GM21447 (cell line): ENCODE measurements at regions not wholly inside any gene's neighbourhood (a gene's known extent, or its start where the extent isn't known, plus 50 kb on each side); places are given as distances from the start of the nearest gene placed in this dataset.
"Not testable (repeated sequence)": the region's sequence is repeated elsewhere in the genome, so short reads cannot be mapped to it uniquely, and the experiment has no call there.

Experiments used
- ATAC-seq: cut with Tn5 transposase; IDR thresholded peaks from one replicate; pipeline ENCODE4 v1.9.1; 2021; ENCODE audit not compliant: unreplicated experiment

DNA sequence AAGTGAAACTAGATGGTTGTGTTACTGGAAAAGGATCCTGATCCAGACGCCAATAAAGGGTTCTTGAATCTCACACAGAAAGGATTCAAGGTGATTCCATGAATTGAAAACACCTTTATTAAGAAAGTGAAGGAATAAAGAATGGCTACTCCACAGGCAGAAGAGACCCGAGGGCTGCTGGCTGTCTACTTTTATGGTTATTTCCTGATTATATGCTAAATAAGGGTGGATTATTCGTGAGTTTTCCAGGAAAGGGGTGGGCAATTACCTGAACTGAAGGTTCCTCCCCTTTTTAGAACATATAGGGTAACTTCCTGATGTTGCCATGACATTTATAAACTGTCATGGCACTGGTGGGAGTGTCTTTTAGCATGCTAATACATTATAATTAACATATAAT, 50.9 kb upstream of the WARS2 start:
- no peak for ATAC-seq

DNA sequence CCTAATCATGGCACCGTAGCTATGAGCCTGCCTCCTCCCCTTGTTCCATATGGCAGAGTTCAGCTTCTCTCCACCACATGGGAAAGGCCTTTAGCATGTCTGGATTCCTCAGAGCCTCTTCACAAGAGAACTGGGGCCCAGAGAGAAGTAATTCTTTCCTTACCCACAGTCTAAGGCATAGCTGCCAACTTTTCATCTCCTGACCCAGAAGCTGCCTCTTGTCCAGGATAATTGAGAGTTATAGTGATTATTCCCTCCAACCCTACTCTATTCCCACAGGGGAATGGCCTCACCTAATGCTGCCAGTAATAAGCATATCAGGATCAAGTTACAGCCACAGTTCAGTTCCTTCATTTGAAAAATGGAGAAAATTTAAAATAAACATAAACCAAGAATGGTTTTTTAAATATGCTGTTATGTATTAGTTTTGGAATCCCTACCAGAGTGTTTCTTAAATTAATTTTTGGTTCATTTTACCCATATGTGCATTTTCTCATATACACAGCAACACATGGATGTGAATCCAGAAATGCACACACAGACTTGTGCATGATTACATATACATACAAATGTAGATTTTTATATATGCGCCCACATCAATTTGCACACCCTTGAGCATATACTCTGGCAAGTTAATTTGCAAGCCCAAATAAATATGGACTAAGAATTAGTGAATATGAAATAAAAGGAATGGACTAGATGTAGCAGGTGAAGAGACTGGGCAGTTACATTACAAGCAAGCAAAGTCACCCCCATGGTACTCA, 63.9 kb upstream of the WARS2 start:
- no peak for ATAC-seq

DNA sequence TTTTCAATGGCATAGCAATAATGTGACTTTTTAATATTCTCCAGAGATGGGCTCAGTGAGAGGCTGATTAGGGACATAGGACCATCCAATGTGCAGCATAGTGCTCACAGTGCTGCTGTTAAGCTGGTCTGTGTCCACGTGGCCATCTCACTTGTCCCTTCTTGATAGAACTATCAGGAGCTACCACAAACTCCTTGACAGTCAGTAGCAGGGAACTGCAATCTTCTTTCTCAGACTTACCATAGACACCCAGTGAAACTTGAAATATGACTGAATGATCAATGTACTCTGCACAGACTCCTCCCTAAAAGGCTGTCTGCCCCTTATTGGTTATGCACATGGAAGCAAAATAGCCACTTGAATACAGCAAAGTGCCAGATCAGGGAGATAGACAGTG, 64.5 kb upstream of the WARS2 start:
- no peak for ATAC-seq

- no peak for ATAC-seq
These were observed 68.6 kb upstream of the WARS2 start for GRCh38 chr1:119209061-119209460.

- ATAC-seq, result no peak
These were observed 69.3 kb upstream of the WARS2 start for GRCh38 chr1:119209596-119210295.

DNA sequence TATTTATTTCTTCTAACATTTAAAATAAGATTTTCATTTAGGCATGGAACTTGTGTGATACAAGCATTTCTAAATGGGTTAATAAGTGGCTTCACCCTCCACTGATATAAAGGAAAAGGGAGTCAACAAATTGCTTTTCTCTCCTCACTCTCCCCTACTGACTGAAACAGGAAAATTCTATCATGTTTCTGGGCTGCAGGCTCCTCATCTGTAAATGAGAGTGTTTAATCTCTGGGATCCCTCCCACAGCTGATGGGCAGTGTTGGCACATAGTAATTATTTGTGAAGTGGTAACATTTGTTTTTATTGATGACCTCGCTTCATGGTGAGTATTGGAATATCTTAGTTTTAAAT, 69.8 kb upstream of the WARS2 start:
- ATAC-seq, result no peak

GRCh38 chr1:119213213-119213612, 72.8 kb upstream of the WARS2 start:
- ATAC-seq, result not testable (repeated sequence)

- ATAC-seq, result not testable (repeated sequence)
These were observed 74.5 kb upstream of the WARS2 start for GRCh38 chr1:119214961-119215360.

GRCh38 chr1:119217309-119217828, 76.9 kb upstream of the WARS2 start:
- no peak for ATAC-seq

DNA sequence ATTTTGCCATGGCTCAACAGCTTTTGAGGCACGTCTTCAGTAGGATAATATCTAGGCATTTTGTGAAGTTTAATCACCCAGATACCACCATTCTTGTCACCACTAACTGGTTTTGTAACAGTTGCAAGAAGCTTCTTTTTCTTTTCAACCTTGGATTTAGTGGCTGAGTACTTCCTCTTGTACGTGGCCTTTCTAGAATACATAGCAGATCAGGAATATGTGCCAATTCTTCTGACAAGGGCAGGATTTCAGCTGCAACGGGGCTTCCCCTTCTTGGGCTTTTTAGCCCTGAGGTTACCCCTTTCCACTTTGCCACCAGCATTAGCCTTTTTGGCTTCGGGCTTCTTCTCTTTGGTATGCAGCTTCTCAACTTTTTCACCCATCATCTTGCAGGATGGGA, 79.3 kb upstream of the WARS2 start:
- no peak for ATAC-seq

GRCh38 chr1:119220991-119221390, 80.5 kb upstream of the WARS2 start:
- ATAC-seq, result no peak

GRCh38 chr1:119222271-119222670, 81.8 kb upstream of the WARS2 start:
- ATAC-seq, result no peak

- ATAC-seq, result no peak
These were observed 84.8 kb upstream of the WARS2 start for GRCh38 chr1:119225265-119225664.

GRCh38 chr1:119225831-119226230, 85.4 kb upstream of the WARS2 start:
- no peak for ATAC-seq

DNA sequence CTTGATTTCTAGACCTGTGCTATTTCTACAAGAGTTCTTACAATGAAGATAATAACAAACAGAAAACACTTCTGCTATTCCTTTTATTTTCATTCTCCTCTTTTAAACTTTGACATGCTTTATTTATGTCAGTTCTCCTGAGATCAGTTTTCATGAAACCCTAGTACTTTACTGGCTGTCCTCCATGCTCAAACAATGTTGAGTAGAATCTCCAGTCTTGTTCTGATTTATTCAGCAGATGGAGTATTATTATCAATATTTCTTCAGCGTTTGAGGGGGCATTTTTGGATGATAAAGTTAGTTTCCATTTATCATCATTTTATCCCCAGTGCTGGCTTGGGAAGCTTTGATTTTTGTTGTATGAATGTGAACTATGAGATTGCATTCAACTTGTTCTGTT, 85.9 kb upstream of the WARS2 start:
- no peak for ATAC-seq

GRCh38 chr1:119226913-119227312, 86.5 kb upstream of the WARS2 start:
- ATAC-seq, result no peak

DNA sequence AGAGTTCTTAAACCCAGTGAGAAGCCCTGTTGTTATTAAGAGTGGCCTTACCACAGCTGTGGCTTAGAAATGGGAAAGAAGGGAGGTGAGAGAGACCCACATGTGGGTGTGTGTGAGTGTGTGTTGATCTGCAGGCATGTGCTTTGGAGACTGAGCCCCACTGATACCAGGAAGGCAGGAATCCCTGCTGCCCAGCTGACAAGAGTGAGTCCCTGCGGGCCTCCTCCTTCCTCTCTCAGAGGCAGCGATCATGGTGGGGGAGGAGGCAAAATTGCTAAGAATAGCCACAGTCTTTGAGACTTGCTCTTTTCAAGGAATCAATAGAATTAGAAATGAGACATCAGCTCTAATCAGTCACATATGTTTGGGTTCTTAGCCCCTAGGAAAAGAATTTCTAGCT, 87.0 kb upstream of the WARS2 start:
- no peak for ATAC-seq

DNA sequence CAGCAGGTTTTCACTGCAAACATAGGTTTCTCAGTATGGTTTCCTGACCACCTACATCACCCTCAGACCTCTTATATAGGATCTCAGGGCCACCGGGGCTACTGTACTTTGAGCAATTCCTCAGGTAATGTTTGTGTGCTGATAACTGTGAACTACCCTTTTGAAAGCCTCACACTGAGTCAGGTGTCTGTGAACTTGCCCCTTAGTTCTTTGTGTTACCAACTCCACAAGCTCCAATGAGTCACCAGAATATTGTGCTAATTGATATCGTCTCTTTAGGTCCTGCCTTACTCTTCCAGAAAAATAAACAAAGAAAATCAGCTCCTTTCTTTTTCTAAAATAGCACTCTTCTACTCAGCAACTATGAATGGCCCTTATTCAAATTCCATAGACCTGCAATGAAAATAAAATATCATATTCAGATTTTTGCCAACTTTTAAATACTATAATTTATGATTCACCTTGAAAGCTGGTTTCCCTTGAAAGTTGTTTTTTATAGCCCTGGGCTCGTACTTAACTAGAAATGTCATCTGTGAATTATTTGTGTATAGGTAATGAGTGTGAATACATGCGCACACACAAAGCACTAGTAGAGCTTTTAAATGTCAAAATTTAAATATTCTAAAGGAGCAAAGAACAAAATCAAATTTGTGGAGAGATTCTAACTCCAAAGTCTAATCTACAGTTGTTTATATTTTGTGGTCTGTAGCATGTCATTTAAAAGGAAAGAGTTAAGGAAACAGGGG, 88.1 kb upstream of the WARS2 start:
- no peak for ATAC-seq

- ATAC-seq, result no peak
These were observed 94.7 kb upstream of the WARS2 start for GRCh38 chr1:119235120-119235519.

DNA sequence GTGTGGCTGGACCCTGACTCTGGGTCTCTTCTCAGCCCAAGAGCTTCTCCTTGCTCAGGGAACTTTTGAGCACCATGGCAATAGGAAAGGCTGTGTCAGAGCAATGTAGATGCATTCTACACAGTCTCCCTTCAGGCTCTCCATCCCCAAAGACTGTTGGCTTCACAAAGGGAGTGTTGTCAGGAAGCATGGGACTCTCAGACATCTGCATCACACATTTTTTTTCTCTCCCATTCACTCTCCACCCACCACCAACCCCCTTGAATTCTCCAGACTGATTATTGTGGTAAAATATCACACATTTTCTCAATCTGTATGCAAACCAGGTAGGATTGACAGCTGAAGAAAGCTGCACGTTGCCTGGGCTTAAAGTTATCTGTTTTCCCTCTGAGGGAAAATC, 105.4 kb upstream of the WARS2 start:
- ATAC-seq, result no peak

DNA sequence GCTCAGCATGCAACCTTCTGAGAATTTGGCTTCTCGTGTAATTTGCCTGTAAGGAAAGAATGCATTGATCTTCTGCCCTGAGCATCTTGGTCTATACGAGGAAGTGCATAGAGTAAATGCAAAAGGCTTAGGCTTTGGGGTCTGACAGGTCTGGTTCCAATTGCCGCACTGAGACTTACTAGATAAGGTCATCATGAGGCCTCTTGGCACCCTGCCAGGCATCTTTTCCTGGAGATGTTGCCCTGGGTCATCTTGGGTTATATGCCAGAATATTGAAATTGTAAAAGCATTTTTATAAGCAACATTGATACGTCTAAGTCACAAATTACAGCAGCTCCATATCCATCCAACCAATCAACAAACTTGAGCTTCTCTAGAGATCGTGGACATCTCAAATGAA, 108.8 kb upstream of the WARS2 start:
- no peak for ATAC-seq

- no peak for ATAC-seq
These were observed 109.8 kb upstream of the WARS2 start for GRCh38 chr1:119250299-119250698.
